ENCODE measurements at regions not wholly inside any gene's neighbourhood (a gene's known extent, or its start where the extent isn't known, plus 50 kb on each side); places are given as distances from the start of the nearest gene placed in this dataset.

- no peak overlapping the region for H3K9ac ChIP-seq (ENCODE audit: low read length in 2 of 2)
- H3K9me3 ChIP-seq (ENCODE audit: control insufficient read depth in 2 of 2, low read length in 2 of 2), result no peaks in the 10 kb centered on the region
- H3K27me3 ChIP-seq (ENCODE audit: control insufficient read depth in 1 of 2, insufficient read depth in 2 of 2, low read length in 2 of 2), result no peaks in the 10 kb centered on the region
- H3K27ac ChIP-seq (ENCODE audit: low read length), result no peak overlapping the region
- H3K36me3 ChIP-seq (ENCODE audit: control insufficient read depth in 2 of 2, insufficient read depth in 2 of 2, low read length in 2 of 2), result no peaks in the 10 kb centered on the region
- H3K4me1 ChIP-seq (ENCODE audit: control insufficient read depth, insufficient read depth, low read length), result no peaks in the 10 kb centered on the region
- H3K4me3 ChIP-seq (ENCODE audit: low read length in 2 of 2), result no peak overlapping the region
Observed at GRCh38 chr2:57855212-57855611, 191.4 kb upstream of the VRK2 start.

- Histone ChIP-seq H3K9me3 (ENCODE audit: control insufficient read depth in 2 of 2, low read length in 2 of 2) (no peaks in the 10 kb centered on the region), H3K27me3 (ENCODE audit: control insufficient read depth in 1 of 2, insufficient read depth in 2 of 2, low read length in 2 of 2) (no peaks in the 10 kb centered on the region), H3K9ac (ENCODE audit: low read length in 2 of 2) (no peak overlapping the region), H3K4me1 (ENCODE audit: control insufficient read depth, insufficient read depth, low read length) (no peaks in the 10 kb centered on the region), H3K36me3 (ENCODE audit: control insufficient read depth in 2 of 2, insufficient read depth in 2 of 2, low read length in 2 of 2) (no peaks in the 10 kb centered on the region), H3K27ac (ENCODE audit: low read length) (no peak overlapping the region), H3K4me3 (ENCODE audit: low read length in 2 of 2) (no peak overlapping the region)
Observed at GRCh38 chr2:57859755-57860154, 186.9 kb upstream of the VRK2 start.

GRCh38 chr2:57862153-57862552 is 184.5 kb upstream of the VRK2 start:
- H3K9me3 ChIP-seq (ENCODE audit: control insufficient read depth in 2 of 2, low read length in 2 of 2), result no peaks in the 10 kb centered on the region
- H3K4me1 ChIP-seq (ENCODE audit: control insufficient read depth, insufficient read depth, low read length), result no peaks in the 10 kb centered on the region
- no peak overlapping the region for H3K9ac ChIP-seq (ENCODE audit: low read length in 2 of 2)
- H3K36me3 ChIP-seq (ENCODE audit: control insufficient read depth in 2 of 2, insufficient read depth in 2 of 2, low read length in 2 of 2), result no peaks in the 10 kb centered on the region
- no peak overlapping the region for H3K27ac ChIP-seq (ENCODE audit: low read length)
- H3K4me3 ChIP-seq (ENCODE audit: low read length in 2 of 2), result no peak overlapping the region
- H3K27me3 ChIP-seq (ENCODE audit: control insufficient read depth in 1 of 2, insufficient read depth in 2 of 2, low read length in 2 of 2), result no peaks in the 10 kb centered on the region

GRCh38 chr2:57862727-57863126 is 183.9 kb upstream of the VRK2 start:
- no peak overlapping the region for H3K4me3 ChIP-seq (ENCODE audit: low read length in 2 of 2)
- H3K36me3 ChIP-seq (ENCODE audit: control insufficient read depth in 2 of 2, insufficient read depth in 2 of 2, low read length in 2 of 2), result no peaks in the 10 kb centered on the region
- no peak overlapping the region for H3K27ac ChIP-seq (ENCODE audit: low read length)
- H3K27me3 ChIP-seq (ENCODE audit: control insufficient read depth in 1 of 2, insufficient read depth in 2 of 2, low read length in 2 of 2), result no peaks in the 10 kb centered on the region
- no peaks in the 10 kb centered on the region for H3K4me1 ChIP-seq (ENCODE audit: control insufficient read depth, insufficient read depth, low read length)
- H3K9ac ChIP-seq (ENCODE audit: low read length in 2 of 2), result no peak overlapping the region
- H3K9me3 ChIP-seq (ENCODE audit: control insufficient read depth in 2 of 2, low read length in 2 of 2), result no peaks in the 10 kb centered on the region

GRCh38 chr2:57864926-57865325 is 181.7 kb upstream of the VRK2 start:
- Histone ChIP-seq H3K9ac (ENCODE audit: low read length in 2 of 2) (no peak overlapping the region), H3K27ac (ENCODE audit: low read length) (no peak overlapping the region), H3K4me3 (ENCODE audit: low read length in 2 of 2) (no peak overlapping the region), H3K4me1 (ENCODE audit: control insufficient read depth, insufficient read depth, low read length) (no peaks in the 10 kb centered on the region), H3K9me3 (ENCODE audit: control insufficient read depth in 2 of 2, low read length in 2 of 2) (no peaks in the 10 kb centered on the region), H3K27me3 (ENCODE audit: control insufficient read depth in 1 of 2, insufficient read depth in 2 of 2, low read length in 2 of 2) (no peaks in the 10 kb centered on the region), H3K36me3 (ENCODE audit: control insufficient read depth in 2 of 2, insufficient read depth in 2 of 2, low read length in 2 of 2) (no peaks in the 10 kb centered on the region)

GRCh38 chr2:57867730-57868129 is 178.9 kb upstream of the VRK2 start:
- H3K9ac ChIP-seq (ENCODE audit: low read length in 2 of 2), result no peak overlapping the region
- no peaks in the 10 kb centered on the region for H3K4me1 ChIP-seq (ENCODE audit: control insufficient read depth, insufficient read depth, low read length)
- H3K36me3 ChIP-seq (ENCODE audit: control insufficient read depth in 2 of 2, insufficient read depth in 2 of 2, low read length in 2 of 2), result no peaks in the 10 kb centered on the region
- H3K27ac ChIP-seq (ENCODE audit: low read length), result no peak overlapping the region
- no peak overlapping the region for H3K4me3 ChIP-seq (ENCODE audit: low read length in 2 of 2)
- H3K9me3 ChIP-seq (ENCODE audit: control insufficient read depth in 2 of 2, low read length in 2 of 2), result no peaks in the 10 kb centered on the region
- H3K27me3 ChIP-seq (ENCODE audit: control insufficient read depth in 1 of 2, insufficient read depth in 2 of 2, low read length in 2 of 2), result no peaks in the 10 kb centered on the region

- Histone ChIP-seq H3K4me3 (ENCODE audit: low read length in 2 of 2) (no peak overlapping the region), H3K9ac (ENCODE audit: low read length in 2 of 2) (no peak overlapping the region), H3K27ac (ENCODE audit: low read length) (no peak overlapping the region), H3K4me1 (ENCODE audit: control insufficient read depth, insufficient read depth, low read length) (no peaks in the 10 kb centered on the region), H3K27me3 (ENCODE audit: control insufficient read depth in 1 of 2, insufficient read depth in 2 of 2, low read length in 2 of 2) (no peaks in the 10 kb centered on the region), H3K9me3 (ENCODE audit: control insufficient read depth in 2 of 2, low read length in 2 of 2) (no peaks in the 10 kb centered on the region), H3K36me3 (ENCODE audit: control insufficient read depth in 2 of 2, insufficient read depth in 2 of 2, low read length in 2 of 2) (no peaks in the 10 kb centered on the region)
Observed at GRCh38 chr2:57868619-57869139, 177.9 kb upstream of the VRK2 start.

GRCh38 chr2:57869758-57870344 is 176.8 kb upstream of the VRK2 start:
- no peaks in the 10 kb centered on the region for H3K36me3 ChIP-seq (ENCODE audit: control insufficient read depth in 2 of 2, insufficient read depth in 2 of 2, low read length in 2 of 2)
- no peaks in the 10 kb centered on the region for H3K27me3 ChIP-seq (ENCODE audit: control insufficient read depth in 1 of 2, insufficient read depth in 2 of 2, low read length in 2 of 2)
- no peaks in the 10 kb centered on the region for H3K9me3 ChIP-seq (ENCODE audit: control insufficient read depth in 2 of 2, low read length in 2 of 2)
- H3K9ac ChIP-seq (ENCODE audit: low read length in 2 of 2), result no peak overlapping the region
- H3K27ac ChIP-seq (ENCODE audit: low read length), result no peak overlapping the region
- no peaks in the 10 kb centered on the region for H3K4me1 ChIP-seq (ENCODE audit: control insufficient read depth, insufficient read depth, low read length)
- no peak overlapping the region for H3K4me3 ChIP-seq (ENCODE audit: low read length in 2 of 2)

GRCh38 chr2:57876313-57876712 is 170.3 kb upstream of the VRK2 start:
- no peaks in the 10 kb centered on the region for H3K4me1 ChIP-seq (ENCODE audit: control insufficient read depth, insufficient read depth, low read length)
- no peak overlapping the region for H3K4me3 ChIP-seq (ENCODE audit: low read length in 2 of 2)
- no peaks in the 10 kb centered on the region for H3K9me3 ChIP-seq (ENCODE audit: control insufficient read depth in 2 of 2, low read length in 2 of 2)
- no peaks in the 10 kb centered on the region for H3K36me3 ChIP-seq (ENCODE audit: control insufficient read depth in 2 of 2, insufficient read depth in 2 of 2, low read length in 2 of 2)
- H3K27me3 ChIP-seq (ENCODE audit: control insufficient read depth in 1 of 2, insufficient read depth in 2 of 2, low read length in 2 of 2), result no peaks in the 10 kb centered on the region
- no peak overlapping the region for H3K27ac ChIP-seq (ENCODE audit: low read length)
- no peak overlapping the region for H3K9ac ChIP-seq (ENCODE audit: low read length in 2 of 2)

GRCh38 chr2:57877811-57878170 is 168.8 kb upstream of the VRK2 start:
- no peaks in the 10 kb centered on the region for H3K4me1 ChIP-seq (ENCODE audit: control insufficient read depth, insufficient read depth, low read length)
- H3K27me3 ChIP-seq (ENCODE audit: control insufficient read depth in 1 of 2, insufficient read depth in 2 of 2, low read length in 2 of 2), result no peaks in the 10 kb centered on the region
- H3K27ac ChIP-seq (ENCODE audit: low read length), result no peak overlapping the region
- H3K36me3 ChIP-seq (ENCODE audit: control insufficient read depth in 2 of 2, insufficient read depth in 2 of 2, low read length in 2 of 2), result no peaks in the 10 kb centered on the region
- no peak overlapping the region for H3K4me3 ChIP-seq (ENCODE audit: low read length in 2 of 2)
- H3K9ac ChIP-seq (ENCODE audit: low read length in 2 of 2), result no peak overlapping the region
- no peaks in the 10 kb centered on the region for H3K9me3 ChIP-seq (ENCODE audit: control insufficient read depth in 2 of 2, low read length in 2 of 2)

- no peaks in the 10 kb centered on the region for H3K27me3 ChIP-seq (ENCODE audit: control insufficient read depth in 1 of 2, insufficient read depth in 2 of 2, low read length in 2 of 2)
- H3K36me3 ChIP-seq (ENCODE audit: control insufficient read depth in 2 of 2, insufficient read depth in 2 of 2, low read length in 2 of 2), result no peaks in the 10 kb centered on the region
- no peaks in the 10 kb centered on the region for H3K4me1 ChIP-seq (ENCODE audit: control insufficient read depth, insufficient read depth, low read length)
- no peak overlapping the region for H3K4me3 ChIP-seq (ENCODE audit: low read length in 2 of 2)
- no peak overlapping the region for H3K27ac ChIP-seq (ENCODE audit: low read length)
- no peak overlapping the region for H3K9ac ChIP-seq (ENCODE audit: low read length in 2 of 2)
- no peaks in the 10 kb centered on the region for H3K9me3 ChIP-seq (ENCODE audit: control insufficient read depth in 2 of 2, low read length in 2 of 2)
Observed at GRCh38 chr2:57878171-57878865, 168.3 kb upstream of the VRK2 start.

Measured in stomach smooth muscle (tissue), 2 donors.